ENCODE measurements at regions not wholly inside any gene's neighbourhood (a gene's known extent, or its start where the extent isn't known, plus 50 kb on each side); places are given as distances from the start of the nearest gene placed in this dataset.

DNA sequence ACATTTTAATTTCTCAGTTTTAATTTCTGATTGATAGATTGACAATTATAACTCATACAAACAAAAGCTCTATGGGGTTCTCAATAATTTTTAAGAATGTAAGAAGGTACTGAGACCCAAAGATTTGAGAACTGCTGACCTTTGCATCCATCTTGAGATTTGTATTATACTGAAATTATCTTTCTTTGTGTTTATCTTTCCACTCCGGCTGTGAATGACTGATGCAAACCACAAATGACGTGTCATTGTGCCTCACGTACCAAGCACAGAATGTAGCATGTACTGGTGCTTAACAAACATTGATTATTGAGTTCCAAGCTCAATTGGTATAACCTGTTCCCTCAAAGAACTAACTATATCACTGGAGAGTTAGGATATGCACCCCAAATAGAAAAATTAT, 152.1 kb upstream of the SMLR1 start:
- DNase-seq (ENCODE audit: extremely low read depth in 1 of 4, low spot score in 3 of 4) (peak in 1 of 4 experiments; percentile 4), FAIRE-seq (no peak), ATAC-seq (no peak)
- Histone ChIP-seq H3K4me2 (ENCODE audit: insufficient read depth, low read length) (no peak overlapping the region), H2AFZ (ENCODE audit: low read depth, low read length) (no peak overlapping the region), H3K4me1 (replicated peaks in 1 of 2; ENCODE audit: control insufficient read depth in 2 of 2, insufficient read depth in 2 of 2, low read length in 2 of 2) (no peaks in the 10 kb centered on the region), H4K20me1 (replicated peaks; ENCODE audit: control insufficient read depth, insufficient read depth, low read length) (no peaks in the 10 kb centered on the region), H3K27ac (ENCODE audit: extremely low read depth, low read depth, low read length) (no peak overlapping the region), H3K4me3 (no peak overlapping the region), H3K27me3 (ENCODE audit: control insufficient read depth in 2 of 2, insufficient read depth in 2 of 2, low read length in 2 of 2) (no peaks in the 10 kb centered on the region), H3K36me3 (ENCODE audit: control insufficient read depth, insufficient read depth, low read length) (no peaks in the 10 kb centered on the region), H3K79me2 (ENCODE audit: control insufficient read depth, insufficient read depth, low read length) (no peaks in the 10 kb centered on the region), H3K9me1 (ENCODE audit: control insufficient read depth, insufficient read depth, low read length) (no peaks in the 10 kb centered on the region), H3K9me3 (replicated peaks; ENCODE audit: control insufficient read depth, insufficient read depth, low read depth, low read length) (no peaks in the 10 kb centered on the region), H3K9ac (ENCODE audit: insufficient read depth in 1 of 2, low read depth in 2 of 2, low read length in 2 of 2) (no peak overlapping the region)
- ChIA-PET CTCF (ENCODE audit: low intra/inter-chr PET ratio) (no interaction called here), POLR2A (no interaction called here)
- no peak for TF ChIP-seq ZNF212 (CRISPR knock-in tag; IDR thresholded peaks at IDR 0.05)
- no peak for TF ChIP-seq MYBL2 (IDR thresholded peaks at IDR 0.05; ENCODE audit: low read depth)
- TF ChIP-seq MYBL2 (CRISPR knock-in tag; IDR thresholded peaks at IDR 0.05; ENCODE audit: borderline replicate concordance), result no peak
- TF ChIP-seq, protein P1, sequence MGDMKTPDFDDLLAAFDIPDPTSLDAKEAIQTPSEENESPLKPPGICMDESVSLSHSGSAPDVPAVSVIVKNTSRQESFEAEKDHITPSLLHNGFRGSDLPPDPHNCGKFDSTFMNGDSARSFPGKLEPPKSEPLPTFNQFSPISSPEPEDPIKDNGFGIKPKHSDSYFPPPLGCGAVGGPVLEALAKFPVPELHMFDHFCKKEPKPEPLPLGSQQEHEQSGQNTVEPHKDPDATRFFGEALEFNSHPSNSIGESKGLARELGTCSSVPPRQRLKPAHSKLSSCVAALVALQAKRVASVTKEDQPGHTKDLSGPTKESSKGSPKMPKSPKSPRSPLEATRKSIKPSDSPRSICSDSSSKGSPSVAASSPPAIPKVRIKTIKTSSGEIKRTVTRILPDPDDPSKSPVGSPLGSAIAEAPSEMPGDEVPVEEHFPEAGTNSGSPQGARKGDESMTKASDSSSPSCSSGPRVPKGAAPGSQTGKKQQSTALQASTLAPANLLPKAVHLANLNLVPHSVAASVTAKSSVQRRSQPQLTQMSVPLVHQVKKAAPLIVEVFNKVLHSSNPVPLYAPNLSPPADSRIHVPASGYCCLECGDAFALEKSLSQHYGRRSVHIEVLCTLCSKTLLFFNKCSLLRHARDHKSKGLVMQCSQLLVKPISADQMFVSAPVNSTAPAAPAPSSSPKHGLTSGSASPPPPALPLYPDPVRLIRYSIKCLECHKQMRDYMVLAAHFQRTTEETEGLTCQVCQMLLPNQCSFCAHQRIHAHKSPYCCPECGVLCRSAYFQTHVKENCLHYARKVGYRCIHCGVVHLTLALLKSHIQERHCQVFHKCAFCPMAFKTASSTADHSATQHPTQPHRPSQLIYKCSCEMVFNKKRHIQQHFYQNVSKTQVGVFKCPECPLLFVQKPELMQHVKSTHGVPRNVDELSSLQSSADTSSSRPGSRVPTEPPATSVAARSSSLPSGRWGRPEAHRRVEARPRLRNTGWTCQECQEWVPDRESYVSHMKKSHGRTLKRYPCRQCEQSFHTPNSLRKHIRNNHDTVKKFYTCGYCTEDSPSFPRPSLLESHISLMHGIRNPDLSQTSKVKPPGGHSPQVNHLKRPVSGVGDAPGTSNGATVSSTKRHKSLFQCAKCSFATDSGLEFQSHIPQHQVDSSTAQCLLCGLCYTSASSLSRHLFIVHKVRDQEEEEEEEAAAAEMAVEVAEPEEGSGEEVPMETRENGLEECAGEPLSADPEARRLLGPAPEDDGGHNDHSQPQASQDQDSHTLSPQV (IDR thresholded peaks at IDR 0.05), result no peak
- 0 out of 4 replicates have a peak, but pooled peaks of 1 of the 2 experiments have one; percentile 28 for TF ChIP-seq FOXA3 (CRISPR knock-in tag; conservative IDR thresholded peaks at IDR 0.05 in 1 of 2, IDR thresholded peaks at IDR 0.05 in 1 of 2)
- 0 out of 2 replicates have a peak, but pooled peaks have one; percentile 16 for TF ChIP-seq CREM (IDR thresholded peaks at IDR 0.05; ENCODE audit: low read depth)
- peak; percentile 36; the same call in 1 of the 2 replicates for TF ChIP-seq FOSL1 (tag; conservative IDR thresholded peaks at IDR 0.05)
- intact Hi-C loops (cut with micrococcal nuclease) (no loop called here), in situ Hi-C loops (cut with MboI) (no loop called here)
- BruUV-seq (replicated peaks), result no TSS peak
- WGBS (ENCODE audit: insufficient coverage, low coverage, missing lambda C conversion rate), result 3% methylated on average over 3 of the region's 3 CpGs
